ENCODE measurements at regions not wholly inside any gene's neighbourhood (a gene's known extent, or its start where the extent isn't known, plus 50 kb on each side); places are given as distances from the start of the nearest gene placed in this dataset.

DNA sequence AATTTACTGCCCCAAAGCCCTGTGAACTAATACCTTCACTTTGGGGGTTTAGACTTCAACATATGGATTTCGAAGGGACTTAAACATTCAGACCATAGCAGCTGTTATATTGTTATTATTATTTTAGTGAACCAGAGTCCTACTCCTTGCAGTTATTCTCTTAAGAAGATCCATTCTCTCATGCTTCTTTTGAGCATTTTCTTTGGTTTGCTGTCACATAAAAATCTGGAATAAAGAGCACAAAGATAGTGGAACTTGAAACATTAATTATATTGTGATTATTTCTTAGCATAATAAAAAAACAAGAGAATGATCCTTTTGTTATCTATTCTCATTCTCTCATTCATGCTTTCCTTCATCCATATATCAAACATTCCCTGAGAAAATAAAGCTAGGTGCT, 166.4 kb upstream of the GBE1 start:
- Histone ChIP-seq H3K27me3 (ENCODE audit: insufficient read depth, poor library complexity, severe bottlenecking) (no peaks in the 10 kb centered on the region), H3K4me3 (replicated peaks; ENCODE audit: insufficient read depth, low read length) (no peak overlapping the region), H3K27ac (replicated peaks) (no peak overlapping the region)
- TF ChIP-seq SPI1 (IDR thresholded peaks at IDR 0.05; ENCODE audit: borderline replicate concordance, low read depth) (no peak), POLR2AphosphoS5 (IDR thresholded peaks at IDR 0.05; ENCODE audit: low read depth) (no peak), GABPA (IDR thresholded peaks at IDR 0.05; ENCODE audit: low read depth) (no peak), CTCF (IDR thresholded peaks at IDR 0.05; ENCODE audit: insufficient read depth, low read length) (no peak)
- TF ChIP-seq, protein P1, sequence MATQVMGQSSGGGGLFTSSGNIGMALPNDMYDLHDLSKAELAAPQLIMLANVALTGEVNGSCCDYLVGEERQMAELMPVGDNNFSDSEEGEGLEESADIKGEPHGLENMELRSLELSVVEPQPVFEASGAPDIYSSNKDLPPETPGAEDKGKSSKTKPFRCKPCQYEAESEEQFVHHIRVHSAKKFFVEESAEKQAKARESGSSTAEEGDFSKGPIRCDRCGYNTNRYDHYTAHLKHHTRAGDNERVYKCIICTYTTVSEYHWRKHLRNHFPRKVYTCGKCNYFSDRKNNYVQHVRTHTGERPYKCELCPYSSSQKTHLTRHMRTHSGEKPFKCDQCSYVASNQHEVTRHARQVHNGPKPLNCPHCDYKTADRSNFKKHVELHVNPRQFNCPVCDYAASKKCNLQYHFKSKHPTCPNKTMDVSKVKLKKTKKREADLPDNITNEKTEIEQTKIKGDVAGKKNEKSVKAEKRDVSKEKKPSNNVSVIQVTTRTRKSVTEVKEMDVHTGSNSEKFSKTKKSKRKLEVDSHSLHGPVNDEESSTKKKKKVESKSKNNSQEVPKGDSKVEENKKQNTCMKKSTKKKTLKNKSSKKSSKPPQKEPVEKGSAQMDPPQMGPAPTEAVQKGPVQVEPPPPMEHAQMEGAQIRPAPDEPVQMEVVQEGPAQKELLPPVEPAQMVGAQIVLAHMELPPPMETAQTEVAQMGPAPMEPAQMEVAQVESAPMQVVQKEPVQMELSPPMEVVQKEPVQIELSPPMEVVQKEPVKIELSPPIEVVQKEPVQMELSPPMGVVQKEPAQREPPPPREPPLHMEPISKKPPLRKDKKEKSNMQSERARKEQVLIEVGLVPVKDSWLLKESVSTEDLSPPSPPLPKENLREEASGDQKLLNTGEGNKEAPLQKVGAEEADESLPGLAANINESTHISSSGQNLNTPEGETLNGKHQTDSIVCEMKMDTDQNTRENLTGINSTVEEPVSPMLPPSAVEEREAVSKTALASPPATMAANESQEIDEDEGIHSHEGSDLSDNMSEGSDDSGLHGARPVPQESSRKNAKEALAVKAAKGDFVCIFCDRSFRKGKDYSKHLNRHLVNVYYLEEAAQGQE (IDR thresholded peaks at IDR 0.05; ENCODE audit: insufficient replicate concordance, low read depth): no peak
- no peak for DNase-seq (ENCODE audit: low read depth in 1 of 2, low spot score in 1 of 2)

- no peaks in the 10 kb centered on the region for H3K27me3 ChIP-seq (ENCODE audit: insufficient read depth, poor library complexity, severe bottlenecking)
- H3K4me3 ChIP-seq (replicated peaks; ENCODE audit: insufficient read depth, low read length): no peak overlapping the region
- TF ChIP-seq POLR2AphosphoS5 (IDR thresholded peaks at IDR 0.05; ENCODE audit: low read depth) (no peak), GABPA (IDR thresholded peaks at IDR 0.05; ENCODE audit: low read depth) (no peak), SPI1 (IDR thresholded peaks at IDR 0.05; ENCODE audit: borderline replicate concordance, low read depth) (no peak)
- TF ChIP-seq, protein P1 (IDR thresholded peaks at IDR 0.05; ENCODE audit: insufficient replicate concordance, low read depth): no peak
- DNase-seq (ENCODE audit: low read depth in 1 of 2, low spot score in 1 of 2): no peak
- H3K27ac ChIP-seq (replicated peaks): no peak overlapping the region
These were observed 163.9 kb upstream of the GBE1 start for GRCh38 chr3:81925385-81925784.

DNA sequence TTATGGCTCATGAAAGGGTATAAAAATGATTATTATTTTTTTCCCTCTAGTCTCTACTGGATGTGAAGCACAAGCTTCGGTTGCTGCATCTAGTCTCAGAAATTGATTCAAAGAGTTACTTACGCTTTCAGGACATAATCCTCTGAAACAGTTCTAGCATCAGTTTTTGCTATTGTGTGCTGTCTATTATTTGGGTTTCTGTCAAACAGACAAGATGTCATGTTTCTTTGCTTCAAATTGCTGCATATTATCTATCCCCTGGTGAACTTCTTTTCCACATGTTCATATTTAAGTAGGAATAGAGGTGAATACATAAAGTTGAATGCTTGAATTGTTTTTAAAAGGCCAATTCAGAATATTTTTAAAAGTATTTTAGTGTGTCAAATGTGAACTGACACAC, 161.6 kb upstream of the GBE1 start:
- no peak for DNase-seq (ENCODE audit: low read depth in 1 of 2, low spot score in 1 of 2)
- Histone ChIP-seq H3K27ac (replicated peaks) (no peak overlapping the region), H3K4me3 (replicated peaks; ENCODE audit: insufficient read depth, low read length) (no peak overlapping the region), H3K27me3 (ENCODE audit: insufficient read depth, poor library complexity, severe bottlenecking) (no peaks in the 10 kb centered on the region)
- TF ChIP-seq POLR2AphosphoS5 (IDR thresholded peaks at IDR 0.05; ENCODE audit: low read depth) (no peak), CTCF (IDR thresholded peaks at IDR 0.05; ENCODE audit: insufficient read depth, low read length) (no peak), GABPA (IDR thresholded peaks at IDR 0.05; ENCODE audit: low read depth) (no peak), SPI1 (IDR thresholded peaks at IDR 0.05; ENCODE audit: borderline replicate concordance, low read depth) (no peak)
- TF ChIP-seq, protein P1 (IDR thresholded peaks at IDR 0.05; ENCODE audit: insufficient replicate concordance, low read depth): no peak

Data from HL-60 (cell line).